GM20000 (cell line): ENCODE measurements at regions not wholly inside any gene's neighbourhood (a gene's known extent, or its start where the extent isn't known, plus 50 kb on each side); places are given as distances from the start of the nearest gene placed in this dataset.
A peak's percentile ranks its signal among the peaks of the same experiment; 100 is the strongest.

Experiments used
- DNase-seq: peaks from one replicate; pipeline ENCODE4 v3.0.0; 2012; ENCODE audit warnings: low spot score
- CTCF ChIP-seq: IDR thresholded peaks from 2 replicates; pipeline ENCODE4 v1.5.1; 2012; ENCODE audit warnings: mild to moderate bottlenecking, control low read depth; ENCODE audit errors: extremely low read depth, missing control alignments

GRCh38 chr4:35138449-35138848, 1105.9 kb downstream of the ARAP2 start:
- no peak for DNase-seq
- TF ChIP-seq CTCF = no peak

DNA sequence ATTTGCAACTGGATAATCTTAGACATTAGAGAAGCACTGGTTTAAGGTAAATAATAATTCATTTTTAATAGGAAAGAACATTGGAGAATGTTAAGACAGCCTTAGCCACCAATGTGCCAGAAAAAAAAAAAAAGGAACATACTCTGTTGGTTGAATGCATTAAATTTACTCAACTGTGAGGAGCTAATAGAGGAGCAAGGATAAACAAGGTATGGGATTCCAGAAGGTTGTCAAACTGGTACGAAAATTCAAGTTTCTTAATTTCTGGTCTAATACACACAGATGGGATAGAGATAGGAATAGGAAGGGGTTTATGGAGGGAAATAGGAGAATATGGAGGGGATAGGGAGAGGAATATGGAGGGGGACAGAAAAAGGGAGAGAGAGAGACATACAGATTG, 1096.6 kb downstream of the ARAP2 start:
- no peak for TF ChIP-seq CTCF
- DNase-seq = no peak

GRCh38 chr4:35151816-35152572, 1092.3 kb downstream of the ARAP2 start:
- DNase-seq = peak; percentile 4
- peak; percentile 7 for TF ChIP-seq CTCF

DNA sequence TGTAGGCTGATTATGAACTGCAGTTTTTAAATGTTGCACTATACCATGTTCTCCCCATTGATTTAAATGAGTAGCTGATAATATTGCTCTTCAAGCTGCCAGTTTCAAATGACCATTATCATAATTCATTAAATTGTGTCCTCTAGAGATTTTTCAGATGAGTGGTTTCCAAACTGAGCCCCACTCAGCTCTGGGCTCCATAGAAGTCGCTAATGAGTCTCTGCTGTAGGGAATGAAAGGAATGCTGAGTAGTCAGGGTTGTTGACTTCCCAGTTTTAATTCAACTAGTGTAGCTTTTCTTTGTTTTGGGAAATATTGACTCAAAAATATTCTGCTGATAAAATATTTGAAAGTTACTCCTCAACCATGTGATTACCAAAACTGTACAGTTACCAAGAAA, 1081.1 kb downstream of the ARAP2 start:
- no peak for DNase-seq
- no peak for TF ChIP-seq CTCF

- no peak for DNase-seq
- no peak for TF ChIP-seq CTCF
Observed at GRCh38 chr4:35164063-35164462, 1080.3 kb downstream of the ARAP2 start.

DNA sequence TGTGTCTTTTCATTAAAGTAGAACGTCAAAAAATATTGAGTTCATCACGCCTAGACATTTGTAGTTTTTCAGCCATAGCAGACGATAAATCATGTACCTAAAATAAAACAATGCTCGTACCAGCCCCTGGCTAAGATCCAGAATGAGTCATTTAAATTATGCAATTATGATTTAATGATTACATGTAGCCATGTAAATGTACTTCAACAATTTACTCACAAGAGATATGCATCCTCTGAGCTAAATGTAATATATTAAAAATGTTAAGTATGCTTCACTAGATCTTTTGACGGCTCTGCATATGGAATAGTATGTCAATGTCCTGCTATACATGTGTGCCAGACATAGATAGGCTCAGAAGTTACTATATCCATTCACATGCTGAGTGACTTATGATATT, 1077.8 kb downstream of the ARAP2 start:
- DNase-seq = no peak
- no peak for TF ChIP-seq CTCF

DNA sequence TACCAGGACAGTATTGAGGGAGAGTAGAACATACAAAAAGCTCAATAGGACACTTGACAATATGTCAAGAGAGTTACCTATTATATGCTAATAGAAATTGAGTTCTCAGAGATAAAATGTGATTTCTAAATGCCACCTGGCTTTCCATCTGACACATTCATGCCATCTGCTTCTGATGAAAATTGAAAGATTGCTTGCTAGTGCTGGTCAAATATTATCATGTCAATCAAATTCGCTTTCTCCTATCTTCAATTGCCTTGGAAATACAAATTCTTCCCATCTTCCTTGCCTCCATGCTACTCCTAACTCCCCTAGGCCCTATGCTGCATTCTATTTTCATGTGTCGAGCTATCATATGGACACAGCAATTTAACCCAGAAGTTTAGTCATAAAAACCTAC, 1076.9 kb downstream of the ARAP2 start:
- TF ChIP-seq CTCF = no peak
- no peak for DNase-seq
